Retinal pigment epithelial cell (primary cell): ENCODE measurements at regions not wholly inside any gene's neighbourhood (a gene's known extent, or its start where the extent isn't known, plus 50 kb on each side); places are given as distances from the start of the nearest gene placed in this dataset.

Source experiments
- DNase-seq: peaks from one replicate; pipeline ENCODE4 v3.0.0-alpha.2; 2010; ENCODE audit warnings: low read depth
- H3K4me3 ChIP-seq: 2 replicates; pipeline ENCODE4 v1.5.1; 2011; ENCODE audit warnings: mild to moderate bottlenecking, low read length, control low read depth, moderate library complexity
- TF ChIP-seq, protein P1 (sequence below): conservative IDR thresholded peaks from 2 replicates; pipeline ENCODE4 v1.5.1; 2011; ENCODE audit warnings: low read depth, low read length, control low read depth, inconsistent platforms

DNA sequence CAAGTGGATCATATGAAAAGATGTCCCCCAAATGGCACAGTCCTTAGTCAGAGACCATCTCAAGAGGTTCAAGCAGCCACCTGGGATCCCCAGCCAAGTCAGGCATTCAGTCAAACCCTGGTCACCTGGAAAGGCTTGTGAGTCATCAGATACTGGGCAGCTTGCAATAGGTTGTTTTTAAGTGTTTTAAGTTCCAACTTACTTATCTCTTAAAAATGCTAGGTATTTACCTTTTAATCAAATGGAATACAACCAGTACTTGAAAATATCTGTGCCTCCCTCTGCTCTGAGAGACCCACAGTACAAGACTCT, 262.2 kb downstream of the WDR11 start:
- no peak overlapping the region for H3K4me3 ChIP-seq
- TF ChIP-seq, protein P1, sequence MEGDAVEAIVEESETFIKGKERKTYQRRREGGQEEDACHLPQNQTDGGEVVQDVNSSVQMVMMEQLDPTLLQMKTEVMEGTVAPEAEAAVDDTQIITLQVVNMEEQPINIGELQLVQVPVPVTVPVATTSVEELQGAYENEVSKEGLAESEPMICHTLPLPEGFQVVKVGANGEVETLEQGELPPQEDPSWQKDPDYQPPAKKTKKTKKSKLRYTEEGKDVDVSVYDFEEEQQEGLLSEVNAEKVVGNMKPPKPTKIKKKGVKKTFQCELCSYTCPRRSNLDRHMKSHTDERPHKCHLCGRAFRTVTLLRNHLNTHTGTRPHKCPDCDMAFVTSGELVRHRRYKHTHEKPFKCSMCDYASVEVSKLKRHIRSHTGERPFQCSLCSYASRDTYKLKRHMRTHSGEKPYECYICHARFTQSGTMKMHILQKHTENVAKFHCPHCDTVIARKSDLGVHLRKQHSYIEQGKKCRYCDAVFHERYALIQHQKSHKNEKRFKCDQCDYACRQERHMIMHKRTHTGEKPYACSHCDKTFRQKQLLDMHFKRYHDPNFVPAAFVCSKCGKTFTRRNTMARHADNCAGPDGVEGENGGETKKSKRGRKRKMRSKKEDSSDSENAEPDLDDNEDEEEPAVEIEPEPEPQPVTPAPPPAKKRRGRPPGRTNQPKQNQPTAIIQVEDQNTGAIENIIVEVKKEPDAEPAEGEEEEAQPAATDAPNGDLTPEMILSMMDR: no peak
- no peak for DNase-seq

DNA sequence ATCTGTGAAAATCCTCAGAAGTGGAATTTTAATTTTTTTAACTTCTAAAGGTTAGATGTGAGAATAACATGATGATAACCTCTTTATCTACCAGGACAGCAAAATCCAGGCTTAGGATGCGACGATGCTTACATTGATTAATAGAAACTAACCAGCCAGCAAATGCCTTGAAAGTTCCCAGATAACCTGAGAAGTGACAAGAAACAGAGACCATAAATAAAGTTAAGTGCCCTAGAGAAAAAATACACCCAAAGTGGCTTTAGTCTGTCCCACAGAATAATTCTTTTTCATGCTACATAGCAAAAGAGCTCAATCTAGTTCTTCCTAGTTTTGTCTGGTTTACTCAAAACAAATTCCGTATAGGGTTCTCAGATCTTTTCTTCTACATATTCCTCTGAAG, 262.7 kb downstream of the WDR11 start:
- no peak overlapping the region for H3K4me3 ChIP-seq
- TF ChIP-seq, protein P1: no peak

DNA sequence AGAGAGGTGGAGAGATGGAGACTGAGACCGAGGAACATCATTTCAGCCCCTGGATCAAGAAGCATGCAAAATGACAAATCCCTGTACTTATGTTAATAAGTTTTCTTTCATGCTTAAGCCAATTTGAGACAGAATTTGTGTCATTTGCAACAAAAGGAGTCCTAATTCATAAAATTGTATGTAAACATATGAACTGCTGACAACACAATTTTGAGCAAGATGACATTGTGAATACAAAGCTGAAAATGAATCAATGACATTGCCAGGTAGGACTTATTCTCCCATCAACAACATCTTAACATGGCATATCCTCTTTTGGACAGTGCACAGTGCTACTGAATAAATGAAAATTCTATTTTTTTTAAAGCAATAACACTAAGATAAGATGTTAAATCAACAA, 264.0 kb downstream of the WDR11 start:
- TF ChIP-seq, protein P1: no peak
- no peak for DNase-seq
- H3K4me3 ChIP-seq: no peak overlapping the region

More for the DNA sequence above, 262.7 kb downstream of the WDR11 start:
- no peak for DNase-seq

DNA sequence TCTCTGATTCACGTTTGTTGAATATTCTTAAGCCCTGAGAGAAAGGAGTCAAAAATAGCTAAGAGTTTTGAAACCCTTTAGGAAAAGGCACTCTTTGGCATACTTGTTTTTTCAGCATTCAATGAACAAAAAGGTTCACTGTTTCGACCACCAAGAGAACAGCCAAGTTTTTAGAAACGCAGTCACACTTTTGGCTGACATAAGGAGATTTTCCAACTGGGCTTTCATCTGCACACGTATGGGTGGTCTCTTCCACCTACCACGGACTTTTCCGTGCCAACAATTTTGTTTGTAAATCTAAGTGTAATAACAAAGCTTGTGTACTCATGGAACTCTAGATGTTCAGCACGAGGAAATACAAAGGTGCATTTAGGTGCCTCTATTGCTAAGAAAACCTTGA, 270.3 kb downstream of the WDR11 start:
- no peak for DNase-seq
- no peak overlapping the region for H3K4me3 ChIP-seq
- TF ChIP-seq, protein P1: no peak

DNA sequence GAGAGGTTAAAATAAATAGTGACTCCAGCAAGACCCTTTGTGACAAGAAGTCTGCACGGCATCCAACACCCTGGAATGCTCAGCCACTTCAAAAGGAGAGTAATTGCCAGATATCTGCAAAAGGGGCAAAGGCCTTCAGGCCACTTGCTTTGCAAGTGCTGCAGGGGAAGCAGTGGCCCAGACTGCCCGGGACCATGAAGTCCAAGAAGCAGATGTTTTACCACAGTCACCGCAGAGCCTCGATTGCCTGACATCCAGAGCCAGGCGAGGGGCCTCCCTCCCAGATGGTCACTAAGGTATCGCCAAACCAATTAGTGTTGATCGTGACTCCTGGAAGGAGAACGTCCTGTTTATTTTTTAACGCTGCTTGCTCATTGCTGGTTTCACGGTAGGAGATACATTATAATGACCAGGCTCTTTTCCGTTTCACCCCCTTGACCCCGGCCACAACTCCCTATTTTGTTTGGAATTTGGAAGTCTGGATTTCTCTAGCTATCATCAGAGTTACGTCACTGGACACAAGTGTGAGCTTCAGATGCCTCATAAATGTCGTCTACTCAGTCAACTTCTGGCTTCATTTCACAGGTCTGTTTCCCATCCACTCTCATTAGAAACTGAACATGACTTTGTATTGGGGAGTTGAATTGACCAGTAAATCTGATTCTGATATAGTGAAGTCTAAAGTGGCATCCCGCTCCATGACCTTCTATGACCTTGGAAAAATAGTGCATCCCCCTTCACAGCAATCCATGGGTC, 276.2 kb downstream of the WDR11 start:
- H3K4me3 ChIP-seq: no peak overlapping the region
- TF ChIP-seq, protein P1: no peak
- no peak for DNase-seq

DNA sequence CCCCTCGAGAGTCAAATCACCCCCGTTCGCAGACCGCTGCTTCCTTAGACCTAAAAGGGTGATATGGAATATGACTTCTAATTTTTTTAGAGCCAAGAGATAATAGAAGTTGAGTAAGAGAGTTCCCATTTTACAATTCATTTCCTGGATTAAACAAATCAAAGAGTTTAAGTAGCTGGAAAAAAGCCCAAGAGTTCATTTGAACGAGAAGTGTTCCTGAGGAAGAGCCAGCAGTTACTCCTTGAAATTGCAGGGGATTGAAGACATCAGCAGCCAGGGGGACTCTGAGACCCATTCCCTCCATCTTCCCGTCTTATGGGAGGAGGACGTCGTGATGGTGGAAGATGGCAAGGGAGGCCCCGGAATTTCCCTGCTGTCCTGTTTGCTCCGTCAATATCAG, 277.0 kb downstream of the WDR11 start:
- DNase-seq: no peak
- TF ChIP-seq, protein P1: no peak

DNA sequence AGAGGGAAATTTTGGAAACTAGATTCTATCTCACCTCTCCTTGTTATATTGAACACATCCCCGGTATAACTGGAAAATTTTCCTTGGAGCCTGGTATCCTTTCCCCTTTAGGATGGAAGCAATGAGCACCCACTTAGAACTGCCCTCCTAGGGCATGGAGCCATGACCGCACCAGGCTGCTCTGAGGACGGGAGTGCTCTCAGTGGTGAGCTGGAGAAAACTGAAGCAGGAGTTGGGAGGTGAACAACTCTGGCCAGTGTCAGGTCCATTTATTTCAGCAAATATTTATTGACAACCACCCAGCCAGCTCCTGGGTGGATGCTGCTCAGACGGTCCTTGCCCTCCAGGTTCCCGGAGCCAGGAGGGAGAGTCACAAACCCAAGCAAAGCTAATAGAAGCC, 278.1 kb downstream of the WDR11 start:
- TF ChIP-seq, protein P1: no peak
- DNase-seq: no peak
- H3K4me3 ChIP-seq: no peak overlapping the region

More for the DNA sequence above, 277.0 kb downstream of the WDR11 start:
- H3K4me3 ChIP-seq: no peak overlapping the region
